ENCODE measurements at regions not wholly inside any gene's neighbourhood (a gene's known extent, or its start where the extent isn't known, plus 50 kb on each side); places are given as distances from the start of the nearest gene placed in this dataset.

- H3K4me3 ChIP-seq (ENCODE audit: low read depth, low read length), result no peak overlapping the region
Measured at GRCh38 chr17:77853191-77853977, 105.1 kb upstream of the TNRC6C start.

DNA sequence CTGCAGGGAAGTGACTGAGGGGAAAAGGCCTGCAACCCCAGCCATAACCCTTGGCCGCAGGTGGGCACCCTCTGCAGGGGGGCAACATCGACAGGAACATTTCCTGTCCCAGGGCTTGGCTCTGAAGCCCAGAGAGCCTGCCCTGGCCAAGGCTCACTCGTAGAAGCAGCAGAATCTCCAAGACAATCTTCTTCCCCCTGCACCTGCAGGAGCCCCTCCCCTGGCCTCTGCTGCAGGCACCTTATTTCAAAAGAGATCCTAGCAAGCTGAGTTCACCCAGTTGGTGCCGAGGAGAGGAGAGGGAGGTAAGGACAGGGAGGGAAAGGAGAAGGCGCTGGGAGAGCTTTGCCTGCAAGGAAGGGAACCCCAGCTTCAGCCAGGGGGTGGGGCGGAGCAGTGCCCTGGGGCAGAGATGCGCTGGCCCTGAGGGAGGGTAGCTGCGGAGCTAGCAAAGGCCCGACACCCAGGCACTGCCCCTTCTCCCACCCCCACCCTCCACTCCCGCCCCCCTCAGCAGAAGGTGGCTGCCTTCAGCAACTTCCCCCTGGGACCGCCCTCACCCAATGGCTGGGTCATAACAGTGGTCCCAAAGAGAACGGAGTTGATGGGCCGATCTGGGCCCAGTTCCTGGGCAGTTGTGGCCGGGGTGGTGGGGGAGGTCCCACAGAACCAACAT, 104.3 kb upstream of the TNRC6C start:
- H3K4me3 ChIP-seq (ENCODE audit: low read depth, low read length), result no peak overlapping the region

DNA sequence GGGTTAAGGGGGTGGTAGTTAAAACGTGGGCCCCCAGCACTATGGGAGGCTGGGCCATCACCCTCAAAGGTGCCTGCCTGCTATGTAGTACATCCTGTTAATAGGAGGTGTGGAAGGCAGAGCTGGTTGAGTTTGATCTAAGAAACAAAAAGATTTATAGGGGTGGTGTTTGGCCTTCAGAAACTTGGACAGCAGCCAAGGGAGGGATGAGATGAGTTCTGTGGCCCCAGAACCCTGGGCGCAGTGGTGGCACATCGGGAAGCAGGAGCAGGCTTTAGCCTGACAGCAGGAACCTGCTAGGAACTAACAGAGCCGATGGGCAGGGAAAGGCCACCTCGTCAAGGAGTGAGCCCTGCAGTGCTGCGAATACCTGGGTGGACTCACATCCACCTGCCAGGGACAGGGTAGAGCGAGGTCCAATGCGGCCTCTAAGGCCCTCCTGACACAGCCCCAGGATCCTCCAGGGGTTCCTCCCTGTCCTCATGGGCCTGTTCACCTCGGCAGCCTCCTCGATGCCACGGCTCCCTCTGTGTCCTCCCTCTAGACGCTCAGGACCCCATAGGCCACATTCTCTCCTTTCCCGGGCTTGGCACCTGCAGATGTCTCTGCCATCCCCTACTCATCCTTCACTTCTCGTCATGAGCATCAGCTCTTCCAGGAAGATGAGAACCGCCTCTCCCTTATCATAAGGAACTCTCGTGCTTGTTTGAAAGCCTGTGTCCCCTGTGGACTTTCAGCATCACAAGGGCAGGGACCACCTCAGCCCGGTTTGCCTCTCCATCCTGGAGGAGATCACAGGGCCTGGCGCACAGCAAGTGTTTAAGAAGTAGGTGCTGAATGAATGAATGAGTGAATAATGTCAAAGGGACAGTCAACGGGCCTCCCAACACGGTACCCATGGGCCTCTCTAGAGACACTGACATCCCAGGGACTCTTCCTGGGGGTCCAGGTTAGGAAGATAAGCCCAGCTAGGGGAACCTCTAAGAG, 103.5 kb upstream of the TNRC6C start:
- H3K4me3 ChIP-seq (ENCODE audit: low read depth, low read length), result no peak overlapping the region

DNA sequence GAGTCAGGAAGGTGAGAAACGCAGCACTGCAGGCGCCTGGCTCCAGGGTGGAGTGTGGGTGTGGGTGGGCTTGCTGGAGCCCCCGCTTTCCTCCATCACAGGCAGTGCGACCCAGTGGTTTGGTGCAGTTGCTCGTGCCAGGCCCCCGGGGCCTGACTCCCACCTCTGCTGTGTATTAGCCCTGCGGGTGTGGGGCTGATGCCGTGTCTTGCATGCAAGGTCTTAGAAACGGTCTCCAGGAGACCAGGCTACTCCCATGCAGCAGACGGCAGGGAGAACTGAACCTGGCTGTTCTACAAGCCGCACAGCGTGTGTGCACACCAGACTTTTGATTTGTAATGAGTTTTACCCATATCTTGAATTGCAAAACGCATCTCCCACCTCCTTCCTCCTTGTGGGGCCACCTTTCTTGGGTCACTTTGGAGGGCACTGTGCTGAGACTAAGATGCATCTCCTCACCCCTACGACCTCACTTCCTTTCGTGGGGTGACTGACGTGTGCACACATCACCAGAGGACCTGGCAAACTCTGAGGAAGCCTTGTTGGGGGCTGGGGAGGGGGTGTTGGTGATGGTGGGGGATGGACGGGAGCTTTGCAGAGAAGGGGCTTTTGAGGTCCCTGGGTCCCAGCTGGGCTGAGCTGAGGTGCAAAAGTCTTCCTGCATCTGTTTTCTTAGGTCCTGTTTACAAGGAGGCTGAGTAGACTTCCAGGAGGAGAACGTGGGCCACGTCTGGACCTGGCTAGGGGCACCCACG, 101.8 kb upstream of the TNRC6C start:
- H3K4me3 ChIP-seq (ENCODE audit: low read depth, low read length), result no peak overlapping the region

- H3K4me3 ChIP-seq (ENCODE audit: low read depth, low read length), result no peak overlapping the region
Measured at GRCh38 chr17:77857306-77857555, 101.3 kb upstream of the TNRC6C start.

DNA sequence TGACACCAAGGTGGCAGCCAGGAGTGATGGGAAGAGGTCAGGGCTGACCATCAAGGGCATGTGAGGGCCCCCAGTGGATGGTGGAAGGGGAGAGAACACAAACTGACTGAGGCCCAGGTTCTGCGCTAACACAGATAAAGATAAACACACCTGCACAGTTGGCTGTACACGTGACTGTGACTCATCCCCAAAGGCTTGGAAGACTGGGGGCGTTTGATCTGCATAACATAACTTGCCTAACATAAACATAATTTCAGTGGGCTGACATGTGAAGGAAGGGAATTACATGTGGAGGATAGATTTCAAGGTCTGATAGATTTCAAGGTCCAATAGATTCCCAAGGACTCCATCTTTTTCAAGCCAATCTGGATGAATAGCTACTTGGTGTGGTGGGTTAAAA, 100.9 kb upstream of the TNRC6C start:
- H3K4me3 ChIP-seq (ENCODE audit: low read depth, low read length), result no peak overlapping the region

DNA sequence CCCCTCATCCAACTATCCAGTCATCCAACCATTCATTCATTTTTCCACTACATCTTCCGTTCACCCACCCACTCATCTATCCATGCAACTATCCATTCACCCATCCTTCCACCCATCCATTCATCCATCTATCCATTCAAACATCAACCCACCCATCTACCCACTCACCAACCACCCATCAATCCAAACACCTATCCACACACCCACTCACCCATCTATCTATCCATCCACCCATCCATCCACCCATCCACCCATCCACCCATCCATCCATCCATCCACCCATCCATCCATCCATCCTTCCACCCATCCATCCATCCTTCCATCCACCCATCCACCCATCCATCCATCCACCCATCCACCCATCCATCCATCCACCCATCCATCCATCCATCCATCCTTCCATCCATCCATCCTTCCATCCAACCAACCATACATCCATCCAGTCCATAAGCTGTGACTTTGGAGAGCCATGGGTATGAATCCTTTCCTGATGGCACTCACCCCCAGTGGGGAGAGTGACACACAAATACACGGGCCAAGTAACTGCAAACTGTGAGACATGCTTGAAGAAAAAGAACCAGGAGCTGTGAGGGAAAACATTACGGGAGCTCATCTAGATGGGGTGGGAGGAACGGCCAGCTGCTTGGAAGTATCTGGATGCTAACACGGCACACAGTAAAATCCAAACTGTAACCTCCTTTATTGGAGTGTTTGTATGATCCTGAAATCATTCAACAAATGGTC, 100.0 kb upstream of the TNRC6C start:
- no peak overlapping the region for H3K4me3 ChIP-seq (ENCODE audit: low read depth, low read length)

DNA sequence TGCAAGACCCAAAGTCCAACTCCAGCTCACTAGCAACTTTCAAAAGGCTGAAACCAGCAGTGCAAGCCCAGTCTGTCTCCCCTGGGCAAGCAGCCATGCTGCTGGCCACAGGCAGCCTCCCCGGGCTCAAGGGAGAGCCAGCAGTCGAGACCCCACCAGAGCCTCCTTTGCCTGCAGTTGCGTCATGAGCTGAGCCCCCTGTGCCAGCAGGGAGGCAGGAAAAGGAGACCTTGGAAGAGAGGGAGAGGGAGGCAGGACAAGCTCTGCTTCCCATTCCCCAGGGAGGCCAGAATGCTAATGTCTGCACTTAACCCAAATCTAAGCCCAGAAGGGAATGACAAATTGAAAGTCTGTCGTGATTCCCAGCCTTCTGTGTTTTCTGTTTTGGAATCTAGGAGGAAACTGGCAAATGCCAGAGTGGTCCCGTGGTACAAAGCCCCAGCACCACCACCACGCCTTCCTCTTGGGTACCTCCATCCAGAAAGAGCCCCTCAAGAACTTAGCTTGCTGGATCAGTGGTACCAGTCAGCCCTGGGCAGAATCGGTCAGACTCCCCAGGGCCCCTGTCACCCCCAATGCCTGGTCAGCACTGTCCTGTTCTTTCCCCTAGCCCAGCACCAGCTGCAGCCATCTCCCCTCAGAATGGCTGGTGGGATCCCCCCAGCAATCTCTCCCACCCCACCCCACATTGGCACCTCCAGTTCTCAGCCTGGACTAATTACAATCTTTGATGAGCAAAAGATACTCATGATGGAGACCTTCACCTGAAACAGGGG, 99.3 kb upstream of the TNRC6C start:
- no peak overlapping the region for H3K4me3 ChIP-seq (ENCODE audit: low read depth, low read length)

- H3K4me3 ChIP-seq (ENCODE audit: low read depth, low read length), result no peak overlapping the region
Measured at GRCh38 chr17:77861133-77861695, 97.3 kb upstream of the TNRC6C start.

DNA sequence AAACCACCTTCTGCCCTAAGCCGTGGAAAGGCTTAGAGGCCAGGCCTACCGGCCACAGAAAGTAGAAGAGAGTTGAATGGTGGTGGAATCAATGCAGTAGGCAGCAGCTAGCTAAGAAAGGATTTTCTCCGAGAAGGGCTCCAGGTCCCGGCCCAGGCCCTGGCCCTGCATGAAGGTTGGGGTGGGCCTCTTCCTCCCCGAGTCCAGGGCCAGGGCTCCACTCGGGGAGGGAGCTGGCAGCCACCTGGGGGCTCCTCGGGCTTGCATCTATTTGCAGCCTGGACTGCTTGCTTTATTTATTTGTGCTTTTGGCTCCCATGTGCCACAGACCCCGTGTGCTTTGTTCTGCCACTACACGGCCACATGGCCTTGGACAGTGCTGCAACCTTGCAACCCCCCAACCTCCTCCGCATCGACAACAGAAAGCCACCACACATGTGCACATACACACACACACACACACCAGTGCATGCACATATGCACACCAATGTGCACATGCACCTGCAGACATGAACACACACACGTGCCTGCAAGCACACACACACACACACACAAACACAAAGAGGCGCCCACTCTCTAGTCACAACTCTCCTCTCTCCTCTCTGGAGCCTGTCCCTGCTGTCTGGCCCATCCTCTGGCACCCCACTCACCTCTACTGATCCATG, 96.4 kb upstream of the TNRC6C start:
- H3K4me3 ChIP-seq (ENCODE audit: low read depth, low read length), result no peak overlapping the region

DNA sequence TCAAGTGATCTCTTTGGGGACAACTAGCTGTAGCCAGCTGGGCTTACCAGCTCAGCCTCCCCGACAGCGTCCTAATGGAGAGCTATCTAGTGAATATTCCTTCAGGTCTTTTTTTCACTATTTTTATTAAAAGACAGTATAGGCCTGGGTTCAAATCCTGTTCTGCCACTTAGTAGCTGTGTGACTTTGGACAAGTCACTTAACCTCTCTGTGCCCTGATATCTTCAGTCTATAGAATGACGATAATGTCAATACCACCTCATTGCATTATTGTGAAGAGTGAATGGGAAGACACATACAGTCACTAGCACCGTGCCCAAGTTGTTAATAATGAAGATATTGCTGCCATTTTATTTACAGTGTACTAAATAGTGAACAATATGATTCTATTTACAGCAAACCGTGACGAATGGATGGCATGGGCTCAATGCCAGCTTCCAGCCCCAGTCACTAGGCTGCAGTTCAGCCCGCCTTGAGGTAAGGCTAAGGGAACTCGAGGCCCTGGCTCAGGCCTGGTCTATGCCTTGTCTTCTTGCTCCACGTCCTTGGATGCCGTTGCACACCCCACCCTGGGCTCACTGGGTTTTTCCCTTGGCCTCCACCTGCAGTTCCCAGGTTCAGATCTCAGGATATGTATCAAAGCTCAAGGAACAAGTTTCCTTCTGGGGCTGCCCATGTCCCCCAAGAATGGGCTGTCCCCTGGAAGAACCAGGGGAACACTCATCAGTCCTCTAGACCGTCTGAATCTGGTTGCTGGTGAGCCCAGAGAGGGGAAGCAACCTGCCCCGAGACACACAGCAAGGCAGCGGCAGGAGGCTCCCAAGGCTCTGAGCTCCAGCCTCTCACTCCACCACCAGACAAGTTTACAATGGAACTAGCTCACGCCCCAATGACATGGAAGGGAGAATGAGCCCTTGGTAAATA, 95.4 kb upstream of the TNRC6C start:
- no peak overlapping the region for H3K4me3 ChIP-seq (ENCODE audit: low read depth, low read length)

DNA sequence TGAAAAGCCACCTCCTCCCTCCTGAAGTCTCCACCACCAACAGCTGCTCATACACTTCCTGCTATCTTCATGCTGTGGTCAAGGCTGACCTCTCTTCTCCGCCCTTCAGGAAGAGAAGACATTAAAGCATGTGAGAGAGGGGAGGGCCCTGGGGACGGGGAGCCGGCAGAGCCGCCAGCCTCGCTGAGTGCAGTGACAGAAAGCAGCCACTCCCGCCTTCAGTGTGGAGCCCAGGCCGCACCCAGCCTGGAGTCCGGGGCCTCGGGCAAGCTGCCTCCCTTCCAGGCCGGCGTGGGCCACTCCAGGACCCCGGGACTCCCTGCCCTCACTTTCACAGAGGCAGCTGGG, 94.7 kb upstream of the TNRC6C start:
- no peak overlapping the region for H3K4me3 ChIP-seq (ENCODE audit: low read depth, low read length)

- no peak overlapping the region for H3K4me3 ChIP-seq (ENCODE audit: low read depth, low read length)
Measured at GRCh38 chr17:77864234-77865111, 94.0 kb upstream of the TNRC6C start.

GRCh38 chr17:77865112-77865611, 93.3 kb upstream of the TNRC6C start:
- no peak overlapping the region for H3K4me3 ChIP-seq (ENCODE audit: low read depth, low read length)

DNA sequence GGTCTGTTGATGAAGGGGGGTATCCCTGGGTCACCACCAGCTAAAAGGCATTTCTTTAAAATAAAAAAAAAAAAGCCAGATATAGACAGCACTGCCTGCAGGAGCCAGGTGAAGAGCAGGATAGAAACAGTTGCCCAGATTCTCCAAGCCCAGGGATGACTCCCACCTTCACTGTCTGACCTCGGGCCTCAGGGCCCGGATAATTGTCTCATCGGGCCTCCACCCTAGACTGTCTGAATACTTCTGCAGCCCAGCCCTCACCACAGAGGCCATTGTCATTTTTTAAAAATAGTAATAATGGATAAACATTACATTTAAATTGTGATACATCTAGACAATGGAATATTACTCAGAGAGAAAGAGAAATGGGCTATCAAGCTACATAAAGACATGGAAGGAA, 92.8 kb upstream of the TNRC6C start:
- no peak overlapping the region for H3K4me3 ChIP-seq (ENCODE audit: low read depth, low read length)

DNA sequence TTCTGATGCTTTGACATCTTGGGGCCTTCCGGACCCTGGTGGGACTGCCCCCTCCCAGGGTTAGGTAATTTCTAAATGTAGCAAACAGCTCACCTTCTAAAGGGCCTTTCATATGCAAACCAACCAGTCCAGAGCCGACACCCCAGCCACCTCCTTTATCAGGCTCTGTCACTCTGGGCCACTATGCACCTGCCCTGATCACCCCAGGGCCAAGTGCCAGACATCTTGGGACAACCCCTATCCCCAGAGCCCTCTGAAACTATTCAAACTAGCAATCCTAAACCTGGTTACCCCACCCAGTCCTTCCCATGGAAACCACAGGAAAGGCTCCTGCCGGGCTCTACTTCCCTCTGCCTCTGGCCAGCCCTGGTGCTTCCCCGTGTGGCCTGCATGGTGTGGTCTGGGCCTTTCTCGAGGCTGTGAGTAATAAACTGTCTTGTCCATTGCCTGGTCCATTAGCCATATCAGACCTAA, 91.2 kb upstream of the TNRC6C start:
- no peak overlapping the region for H3K4me3 ChIP-seq (ENCODE audit: low read depth, low read length)
